NCI-H128 (cell line): ENCODE measurements at regions not wholly inside any gene's neighbourhood (a gene's known extent, or its start where the extent isn't known, plus 50 kb on each side); places are given as distances from the start of the nearest gene placed in this dataset.
"Not testable (repeated sequence)": the region's sequence is repeated elsewhere in the genome, so short reads cannot be mapped to it uniquely, and the experiment has no call there.

ENCODE experiments used
- DNase-seq: peaks from one replicate; lab custom pipeline; 2025; ENCODE audit not compliant: unreplicated experiment; lab: John Stamatoyannopoulos, UW

DNA sequence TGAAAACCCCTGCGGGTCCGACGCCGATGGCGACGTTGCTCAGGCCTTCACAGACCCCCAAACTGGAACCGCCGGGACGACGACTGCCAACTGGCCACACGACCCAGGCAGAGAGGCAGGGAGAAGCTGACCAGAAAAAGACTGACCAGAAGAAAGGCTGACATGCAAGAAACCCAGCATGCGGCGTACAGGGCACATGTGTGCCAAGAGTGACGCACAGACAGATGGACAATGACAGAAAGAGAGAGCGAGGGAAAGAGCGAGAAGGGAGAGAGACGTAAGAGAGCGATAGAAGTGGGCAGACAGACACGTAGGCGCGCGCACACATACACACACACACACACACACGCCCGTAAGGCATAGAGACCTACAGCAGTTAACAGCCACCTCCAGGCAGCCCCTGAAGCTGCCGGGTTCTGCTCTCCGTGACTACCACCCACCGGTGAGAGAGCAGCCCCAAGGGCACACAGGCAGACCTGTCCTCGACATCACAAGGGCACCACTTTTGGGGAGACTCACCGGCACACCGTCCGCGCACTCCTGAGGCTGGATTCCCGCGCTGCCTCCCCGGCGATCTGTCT lies 67.2 kb upstream of the ZNF527 start:
- no peak for DNase-seq

DNA sequence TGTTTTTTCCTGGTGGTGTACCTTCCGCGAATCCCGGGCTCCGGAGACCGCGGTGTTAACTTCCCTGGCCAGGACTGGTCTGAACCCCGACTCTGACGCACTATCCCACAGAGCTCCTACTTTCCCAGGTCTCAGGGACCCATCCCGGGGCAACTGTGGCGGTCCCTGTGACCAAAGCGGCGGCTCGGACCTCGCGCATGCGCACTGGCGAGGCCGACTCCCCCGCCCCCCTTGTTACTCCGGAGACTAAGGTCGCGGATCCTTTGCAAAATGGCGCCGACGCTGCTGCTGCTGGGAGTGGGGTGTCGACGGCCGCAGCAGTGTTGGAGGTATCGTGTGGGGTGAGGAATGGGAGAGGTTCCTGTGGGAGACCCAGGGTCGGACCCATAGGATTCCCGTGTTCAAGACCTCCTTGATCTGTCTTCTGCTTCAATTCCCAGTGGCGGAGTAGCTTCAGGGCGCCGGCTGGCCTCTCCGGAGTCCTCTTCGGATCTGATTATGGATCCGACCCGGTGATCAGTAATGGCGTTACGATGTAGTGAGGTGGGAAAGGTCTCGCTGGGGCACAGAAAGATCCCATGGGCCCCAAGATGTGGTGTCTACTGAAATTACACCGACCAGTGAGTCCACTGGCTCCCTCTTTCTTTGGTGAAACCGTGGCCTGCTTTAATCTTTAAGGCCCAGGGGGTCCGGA lies 66.6 kb upstream of the ZNF527 start:
- no peak for DNase-seq

DNA sequence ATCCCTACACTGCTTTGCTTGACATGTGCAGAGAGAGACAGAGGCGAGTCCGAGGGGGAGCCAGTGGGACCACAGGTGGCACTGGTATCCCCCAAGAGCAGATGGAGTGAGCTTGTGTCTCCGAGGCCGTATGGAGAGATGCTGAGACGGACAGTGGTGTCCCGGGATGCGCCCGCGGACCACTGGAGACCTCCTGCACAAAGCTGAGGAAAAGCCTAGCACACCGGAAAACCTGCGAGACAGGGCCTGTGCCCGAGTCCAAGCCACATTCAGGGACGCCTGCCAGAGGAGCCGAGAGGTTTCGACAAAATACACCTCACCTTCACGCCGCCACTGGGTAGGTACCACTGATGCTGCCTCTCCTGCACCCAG lies 66.0 kb upstream of the ZNF527 start:
- DNase-seq: no peak

DNA sequence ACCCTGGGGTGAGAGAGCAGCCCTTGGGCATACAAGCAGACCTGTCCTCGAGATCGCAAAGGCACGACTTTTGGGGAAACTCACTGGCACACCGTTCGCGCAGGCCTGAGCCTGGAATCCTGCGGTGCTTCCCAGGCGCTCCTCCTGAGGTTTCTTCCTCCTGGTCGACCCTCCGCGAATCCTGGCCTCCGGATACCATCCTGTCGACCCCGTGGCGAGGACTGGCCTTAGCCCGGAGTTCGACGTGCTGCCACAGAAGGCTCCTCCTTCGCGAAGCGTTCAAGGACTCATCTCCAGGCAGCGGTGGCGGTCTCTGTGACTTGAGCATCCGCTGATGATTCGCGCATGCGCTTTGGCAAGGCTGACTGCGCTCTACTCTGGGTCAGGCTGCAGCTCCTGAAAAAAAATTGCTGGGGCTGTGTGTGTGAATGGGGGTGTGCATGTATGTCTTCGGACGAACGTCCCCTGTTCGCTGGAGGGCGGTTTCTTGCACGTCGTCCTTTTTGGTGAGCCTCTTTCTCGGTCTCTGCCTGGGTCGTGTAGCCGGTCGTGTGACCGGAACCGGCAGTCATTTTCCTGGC lies 64.4 kb upstream of the ZNF527 start:
- no peak for DNase-seq

DNA sequence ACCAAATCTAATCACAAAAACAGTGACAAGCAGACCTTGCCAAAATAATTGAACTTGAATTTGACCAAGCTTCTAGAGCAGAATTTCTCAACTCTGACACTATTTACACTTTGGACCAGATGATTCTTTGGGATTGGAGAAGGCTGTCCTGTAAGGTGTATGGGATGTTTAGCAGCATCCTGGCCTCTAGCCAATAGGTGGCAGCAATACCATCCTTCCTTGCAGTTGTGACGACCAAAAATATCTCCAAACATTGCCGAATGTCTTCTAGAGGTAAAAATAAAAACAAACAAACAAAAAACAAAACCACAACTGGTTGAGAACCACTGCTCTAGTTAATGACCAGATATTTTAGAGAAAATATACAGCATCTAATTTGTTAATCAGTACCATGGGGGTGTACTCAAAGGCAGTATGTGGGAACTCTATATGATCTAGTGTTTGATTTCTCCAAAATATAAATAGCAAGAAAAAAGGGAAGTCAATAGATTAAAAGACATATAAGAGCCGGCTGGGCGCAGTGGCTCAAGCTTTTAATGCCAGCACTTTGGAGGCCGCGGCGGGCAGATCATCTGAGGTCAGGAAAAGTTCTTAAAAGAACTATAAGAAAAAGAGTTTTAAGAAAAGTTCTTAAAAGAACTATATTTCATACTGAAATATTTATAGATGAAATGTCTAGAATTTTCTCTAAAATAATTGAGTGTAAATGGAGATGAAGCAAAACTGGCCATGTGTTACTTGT lies 60.9 kb upstream of the ZNF527 start:
- no peak for DNase-seq

DNA sequence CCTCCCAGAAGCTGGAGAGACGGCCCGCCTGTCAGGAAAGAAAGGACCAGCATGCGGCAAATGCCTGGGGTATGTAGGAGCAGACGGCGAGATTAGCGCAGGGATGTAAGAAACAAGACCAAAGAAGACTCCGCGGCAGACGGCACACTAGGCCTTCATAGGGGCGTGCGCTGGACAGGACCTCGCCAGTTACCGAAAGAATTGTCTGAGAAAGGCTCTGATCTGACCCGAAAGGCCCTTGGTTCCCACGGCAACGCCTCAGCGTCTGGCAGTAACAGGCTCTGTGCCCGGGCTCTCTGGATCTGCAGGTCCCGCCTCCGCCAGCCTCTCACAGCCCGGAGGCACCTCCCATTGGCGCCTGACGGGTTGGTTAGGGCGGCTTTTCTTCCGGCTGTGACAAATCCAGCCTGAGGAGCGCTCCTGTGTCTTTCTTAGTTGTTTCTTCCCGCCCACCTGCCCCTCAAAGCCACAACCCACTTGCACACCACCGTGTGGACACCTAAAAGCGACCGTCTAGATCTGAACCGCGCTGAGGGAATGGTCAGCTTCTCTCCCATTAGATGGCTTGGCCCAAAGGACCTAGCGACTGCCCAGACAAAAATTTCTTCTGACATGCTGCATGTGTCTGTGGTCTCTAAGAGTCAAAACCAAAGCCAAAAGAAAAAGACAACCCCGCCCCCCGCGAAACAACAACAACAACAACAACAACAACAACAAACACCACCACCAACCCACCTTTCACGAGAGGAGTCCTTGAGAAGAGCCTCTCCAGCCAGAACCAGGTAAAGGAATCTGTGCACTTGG lies 58.2 kb upstream of the ZNF527 start:
- peak; percentile 24 for DNase-seq

DNA sequence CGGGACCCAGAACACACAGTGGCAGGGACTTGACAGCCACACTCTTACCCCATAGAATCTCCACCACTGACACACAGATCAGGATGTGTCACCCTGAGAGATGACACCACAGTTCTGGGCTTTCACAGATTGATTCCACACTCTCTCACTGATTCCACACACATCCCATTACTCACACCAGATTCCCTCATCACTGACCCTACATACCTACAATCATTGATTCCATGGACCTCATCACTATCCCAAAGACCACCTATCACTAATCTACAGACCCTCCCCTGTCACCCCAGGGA lies 57.6 kb upstream of the ZNF527 start:
- DNase-seq: no peak

DNA sequence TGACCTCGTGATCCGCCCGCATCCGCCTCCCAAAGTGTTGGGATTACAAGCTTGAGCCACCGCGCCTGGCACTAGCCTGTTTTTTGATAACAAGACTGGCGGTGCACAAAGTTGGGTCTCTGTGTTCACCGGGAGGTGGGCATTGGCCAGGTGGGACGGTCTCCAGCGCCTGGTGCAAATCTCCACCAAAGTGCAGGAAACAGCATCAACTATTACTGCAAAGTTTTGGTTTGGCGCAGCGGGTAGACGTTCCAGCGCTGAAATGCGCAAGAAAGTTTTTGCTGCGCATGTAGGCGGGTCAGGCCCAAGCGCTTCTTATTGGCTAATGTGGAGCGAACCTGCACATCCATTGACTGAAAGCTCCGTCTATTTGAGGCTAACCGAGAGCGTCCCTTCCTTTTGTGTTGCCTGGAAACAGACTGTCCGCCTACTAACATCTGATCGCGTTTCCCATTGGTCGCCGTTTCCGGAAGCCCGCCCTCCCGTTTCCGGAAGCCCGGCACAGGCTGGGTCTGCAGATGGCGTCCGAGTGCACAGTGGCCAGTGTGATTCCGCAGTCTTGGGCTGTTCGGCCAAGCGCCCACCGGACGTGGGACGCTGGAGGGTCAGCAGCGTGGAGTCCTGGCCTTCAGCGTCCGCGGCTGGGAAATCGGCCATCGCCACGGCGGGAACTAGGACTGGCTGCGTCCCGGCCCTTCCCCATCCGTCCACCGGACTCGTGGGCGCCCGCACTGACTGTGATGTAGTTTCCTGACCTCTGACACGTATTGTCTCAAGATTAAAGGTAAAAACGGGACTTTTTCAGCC lies 53.3 kb upstream of the ZNF527 start:
- DNase-seq: peak; percentile 82

DNA sequence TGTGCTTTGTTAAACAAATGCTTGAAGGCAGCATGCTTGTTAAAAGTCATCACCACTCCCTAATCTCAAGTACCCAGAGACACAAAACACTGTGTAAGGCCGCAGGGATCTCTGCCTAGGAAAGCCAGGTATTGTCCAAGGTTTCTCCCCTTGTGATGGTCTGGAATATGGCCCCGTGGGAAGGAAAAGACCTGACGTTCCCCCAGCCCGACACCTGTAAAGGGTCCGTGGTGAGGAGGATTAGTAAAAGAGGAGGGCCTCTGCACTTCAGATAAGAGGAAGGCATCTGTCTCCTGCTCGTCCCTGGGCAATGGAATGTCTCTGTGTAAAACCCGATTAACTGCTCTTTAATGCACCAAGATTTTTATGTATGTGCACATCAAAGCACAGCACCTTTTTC lies 49.9 kb upstream of the ZNF527 start:
- DNase-seq: not testable (repeated sequence)
